Ishikawa (cell line): ENCODE measurements at regions not wholly inside any gene's neighbourhood (a gene's known extent, or its start where the extent isn't known, plus 50 kb on each side); places are given as distances from the start of the nearest gene placed in this dataset.

Source experiments
- CEBPB ChIP-seq: IDR thresholded peaks from 2 replicates; pipeline ENCODE4 v1.6.1; 2012
- CREB1 ChIP-seq: IDR thresholded peaks from 2 replicates; pipeline ENCODE4 v1.6.1; 2012; ENCODE audit warnings: low read depth
- EGR1 ChIP-seq: IDR thresholded peaks from 2 replicates; pipeline ENCODE4 v1.6.1; 2012
- EP300 ChIP-seq: IDR thresholded peaks from 2 replicates; pipeline ENCODE4 v1.6.1; 2012; ENCODE audit warnings: borderline replicate concordance
- FOXM1 ChIP-seq: IDR thresholded peaks from 2 replicates; pipeline ENCODE4 v1.6.1; 2012; ENCODE audit warnings: low read depth, borderline replicate concordance
- MAX ChIP-seq: IDR thresholded peaks from 2 replicates; pipeline ENCODE4 v1.6.1; 2012
- NFIC ChIP-seq: IDR thresholded peaks from 2 replicates; pipeline ENCODE4 v1.6.1; 2012
- RAD21 ChIP-seq: IDR thresholded peaks from 2 replicates; pipeline ENCODE4 v1.6.1; 2012; ENCODE audit warnings: low read depth
- REST ChIP-seq: IDR thresholded peaks from 2 replicates; pipeline ENCODE4 v1.6.1; 2012; ENCODE audit warnings: low read depth, mild to moderate bottlenecking
- TAF1 ChIP-seq: IDR thresholded peaks from 2 replicates; pipeline ENCODE4 v1.6.1; 2012; ENCODE audit warnings: low read depth, mild to moderate bottlenecking
- TCF12 ChIP-seq: IDR thresholded peaks from 2 replicates; pipeline ENCODE4 v1.6.1; 2012; ENCODE audit warnings: low read depth
- TEAD4 ChIP-seq: IDR thresholded peaks from 2 replicates; pipeline ENCODE4 v1.6.1; 2012
- USF1 ChIP-seq: IDR thresholded peaks from 2 replicates; pipeline ENCODE4 v1.6.1; 2012
- YY1 ChIP-seq: IDR thresholded peaks from 2 replicates; pipeline ENCODE4 v1.6.1; 2012; ENCODE audit warnings: low read depth
- ZBTB7A ChIP-seq: IDR thresholded peaks from 2 replicates; pipeline ENCODE4 v1.6.1; 2012; ENCODE audit warnings: low read depth

GRCh38 chr14:57013987-57014386, 203.7 kb upstream of the OTX2 start:
- TF ChIP-seq FOXM1 (no peak), TCF12 (no peak), CEBPB (no peak), EGR1 (no peak), ZBTB7A (no peak), YY1 (no peak), TEAD4 (no peak), CREB1 (no peak), REST (no peak), NFIC (no peak), USF1 (no peak), EP300 (no peak), MAX (no peak), RAD21 (no peak), TAF1 (no peak)

GRCh38 chr14:57009585-57010515, 199.6 kb upstream of the OTX2 start:
- TF ChIP-seq CREB1 (no peak), CEBPB (no peak), NFIC (no peak), EGR1 (no peak), ZBTB7A (no peak), TCF12 (no peak), TEAD4 (no peak), EP300 (no peak), REST (no peak)

- TF ChIP-seq EGR1: no peak
- TF ChIP-seq REST: no peak
- no peak for TF ChIP-seq CREB1
- no peak for TF ChIP-seq RAD21
- no peak for TF ChIP-seq NFIC
These were observed 198.3 kb upstream of the OTX2 start for GRCh38 chr14:57008534-57008933.

- TF ChIP-seq TCF12: no peak
These were observed 188.4 kb upstream of the OTX2 start for GRCh38 chr14:56998728-56999127.

- TF ChIP-seq TAF1: no peak
- TF ChIP-seq USF1: no peak
- no peak for TF ChIP-seq NFIC
- TF ChIP-seq EGR1: no peak
- TF ChIP-seq EP300: no peak
- no peak for TF ChIP-seq CEBPB
- no peak for TF ChIP-seq RAD21
- no peak for TF ChIP-seq REST
- no peak for TF ChIP-seq TEAD4
- no peak for TF ChIP-seq MAX
- no peak for TF ChIP-seq TCF12
- no peak for TF ChIP-seq CREB1
These were observed 186.6 kb upstream of the OTX2 start for GRCh38 chr14:56996721-56997399.
